Dermis blood vessel endothelial cell (primary cell): ENCODE measurements at regions not wholly inside any gene's neighbourhood (a gene's known extent, or its start where the extent isn't known, plus 50 kb on each side); places are given as distances from the start of the nearest gene placed in this dataset.
"Not testable (repeated sequence)": the region's sequence is repeated elsewhere in the genome, so short reads cannot be mapped to it uniquely, and the experiment has no call there.

ENCODE experiments used
- DNase-seq: peaks from one replicate; pipeline ENCODE4 v3.0.0; 2010

DNA sequence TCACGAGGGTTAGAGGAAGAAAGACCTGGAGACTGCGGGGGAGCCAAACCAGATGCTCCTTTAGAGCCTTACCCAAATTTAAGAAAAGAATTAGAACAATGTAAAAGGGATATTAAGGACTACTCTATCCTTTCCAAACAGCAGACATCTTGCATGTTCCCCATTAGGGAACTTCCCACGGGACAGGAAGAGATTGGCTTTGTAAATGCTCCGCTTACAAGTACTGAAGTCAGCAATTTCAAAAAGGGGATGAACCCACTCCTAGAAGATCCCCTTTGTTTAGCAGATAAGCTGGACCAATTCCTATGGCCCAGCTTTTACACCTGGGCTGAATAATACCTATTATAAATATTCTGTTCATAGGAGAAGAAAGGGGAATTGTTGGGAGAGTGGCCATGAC, 74.2 kb downstream of the APOBEC1 start:
- DNase-seq = no peak

DNA sequence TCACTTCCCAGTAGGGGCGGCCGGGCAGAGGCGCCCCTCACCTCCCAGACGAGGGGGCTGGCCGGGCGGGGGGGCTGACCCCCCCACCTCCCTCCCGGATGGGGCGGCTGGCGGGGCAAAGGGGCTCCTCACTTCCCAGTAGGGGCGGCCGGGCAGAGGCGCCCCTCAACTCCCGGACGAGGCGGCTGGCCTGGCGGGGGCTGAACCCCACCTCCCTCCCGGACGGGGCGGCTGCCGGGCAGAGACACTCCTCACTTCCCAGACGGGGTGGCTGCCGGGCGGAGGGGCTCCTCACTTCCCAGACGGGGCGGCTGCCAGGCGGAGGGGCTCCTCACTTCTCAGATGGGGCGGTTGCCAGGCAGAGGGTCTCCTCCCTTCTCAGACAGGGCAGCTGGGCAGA, 75.6 kb downstream of the APOBEC1 start:
- DNase-seq = not testable (repeated sequence)

DNA sequence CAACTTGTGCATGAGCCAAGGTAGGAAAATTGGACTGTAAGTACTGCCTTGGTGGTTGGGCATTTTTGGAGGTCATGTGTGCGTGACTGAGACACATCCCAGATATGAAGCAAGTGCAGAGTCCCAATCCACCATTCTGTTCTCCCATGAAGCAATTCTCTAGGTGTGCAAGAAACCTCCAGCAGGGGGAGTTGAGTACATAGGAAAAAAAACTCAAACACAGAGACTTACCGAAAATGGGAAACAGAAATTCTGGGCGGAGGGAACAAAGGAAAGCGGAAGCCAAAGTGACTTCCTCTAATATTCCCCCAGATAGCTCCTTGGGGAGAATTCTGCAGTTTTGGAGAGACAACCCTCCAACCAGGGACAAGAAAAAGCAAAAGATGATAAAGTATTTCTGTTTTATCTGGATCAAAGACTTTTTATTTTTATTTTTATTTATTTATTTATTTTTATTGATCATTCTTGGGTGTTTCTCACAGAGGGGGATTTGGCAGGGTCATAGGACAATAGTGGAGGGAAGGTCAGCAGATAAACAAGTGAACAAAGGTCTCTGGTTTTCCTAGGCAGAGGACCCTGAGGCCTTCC, 76.9 kb downstream of the APOBEC1 start:
- peak; percentile 78 for DNase-seq

DNA sequence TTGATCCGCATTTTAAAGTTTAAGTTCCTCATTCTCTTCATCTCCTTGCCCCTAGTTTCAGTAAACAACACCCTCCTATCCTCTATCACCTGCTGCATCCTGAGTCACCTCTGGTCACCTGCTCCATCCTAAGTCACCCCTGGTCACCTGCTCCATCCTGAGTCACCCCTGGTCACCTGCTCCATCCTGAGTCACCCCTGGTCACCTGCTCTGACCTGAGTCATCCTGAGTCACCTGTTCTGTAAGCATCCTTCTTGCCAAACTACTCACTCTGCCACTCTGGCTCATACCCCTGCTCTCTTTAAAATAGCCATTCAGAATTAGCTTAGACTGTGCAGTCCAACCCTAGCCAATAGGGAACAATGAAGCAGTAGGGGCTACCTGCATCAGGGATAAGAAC, 80.6 kb upstream of the CD163 start:
- not testable (repeated sequence) for DNase-seq

DNA sequence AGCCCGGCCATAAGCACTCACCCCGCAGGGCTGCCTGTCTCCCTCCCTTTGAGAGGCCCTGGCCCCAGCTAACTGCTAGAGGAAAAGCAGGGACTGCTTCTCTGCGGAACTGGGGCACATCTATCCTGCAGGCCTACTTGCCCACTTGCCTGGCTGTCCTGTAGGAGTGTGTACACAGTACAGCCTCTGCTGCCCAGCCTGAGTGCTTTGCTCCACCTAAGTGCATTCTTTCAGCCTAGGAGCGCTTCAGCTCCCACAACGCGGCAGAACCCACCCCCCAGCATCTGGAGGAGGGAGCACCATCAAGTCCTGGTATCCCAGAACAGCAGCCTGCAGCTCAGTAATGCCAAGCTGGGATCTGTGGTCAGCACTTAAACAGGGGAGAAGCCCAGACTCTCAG, 79.9 kb upstream of the CD163 start:
- no peak for DNase-seq

DNA sequence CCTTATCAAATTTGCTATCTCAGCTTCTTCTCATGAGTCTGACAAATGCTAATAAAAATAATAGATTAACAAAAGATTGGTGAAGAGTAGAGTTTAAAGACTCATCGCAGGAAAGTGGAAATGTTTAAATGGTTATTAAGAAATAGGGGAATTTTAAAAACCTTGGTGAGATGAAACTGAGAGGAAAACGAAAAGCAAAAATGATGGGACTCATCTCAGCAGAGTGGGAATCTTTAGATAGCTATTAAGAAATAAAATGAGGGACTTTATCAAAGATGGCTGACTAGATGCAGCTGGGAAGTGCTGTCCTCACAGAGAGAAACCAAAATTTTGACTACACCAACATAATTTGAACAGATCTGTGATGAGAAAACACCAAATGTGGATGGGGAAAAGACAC, 79.2 kb upstream of the CD163 start:
- DNase-seq = no peak

DNA sequence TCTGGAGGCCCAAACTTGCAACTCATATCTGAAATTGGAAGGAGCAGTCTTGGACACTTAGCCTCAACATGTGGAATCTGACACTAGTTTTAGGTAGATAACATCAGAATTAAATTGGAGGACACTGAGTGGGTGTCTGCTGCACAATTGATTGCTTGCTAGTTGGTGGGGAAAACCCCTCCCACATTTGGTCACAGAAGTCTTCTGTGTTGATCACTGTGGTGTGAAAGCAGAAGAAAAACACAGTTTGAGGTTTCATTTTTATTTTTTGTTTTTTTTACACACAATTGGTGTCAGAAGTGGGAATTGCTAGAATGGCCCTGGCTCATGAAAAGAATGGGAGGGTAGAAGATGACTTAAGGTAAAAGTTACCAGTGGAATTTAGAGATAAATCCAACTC, 78.0 kb upstream of the CD163 start:
- no peak for DNase-seq

DNA sequence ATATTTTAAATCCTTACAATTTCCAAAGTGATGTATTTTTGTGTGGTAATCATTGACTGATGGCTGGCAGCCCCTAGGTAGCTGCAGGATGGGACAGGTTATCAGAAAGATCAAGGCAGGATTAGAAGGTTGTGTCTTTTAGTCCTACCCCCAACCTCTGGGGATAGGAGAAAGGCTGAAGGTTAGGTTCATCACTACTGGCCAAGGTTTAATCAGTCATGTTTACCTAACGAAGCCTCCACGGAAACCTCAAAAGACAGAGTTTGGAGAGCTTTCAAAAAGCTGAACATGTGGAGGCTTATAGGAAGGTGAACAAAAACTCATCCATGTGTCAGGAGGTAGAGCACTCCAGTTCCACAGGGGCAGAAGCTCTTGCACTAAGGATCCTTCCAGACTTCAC, 77.5 kb upstream of the CD163 start:
- no peak for DNase-seq

DNA sequence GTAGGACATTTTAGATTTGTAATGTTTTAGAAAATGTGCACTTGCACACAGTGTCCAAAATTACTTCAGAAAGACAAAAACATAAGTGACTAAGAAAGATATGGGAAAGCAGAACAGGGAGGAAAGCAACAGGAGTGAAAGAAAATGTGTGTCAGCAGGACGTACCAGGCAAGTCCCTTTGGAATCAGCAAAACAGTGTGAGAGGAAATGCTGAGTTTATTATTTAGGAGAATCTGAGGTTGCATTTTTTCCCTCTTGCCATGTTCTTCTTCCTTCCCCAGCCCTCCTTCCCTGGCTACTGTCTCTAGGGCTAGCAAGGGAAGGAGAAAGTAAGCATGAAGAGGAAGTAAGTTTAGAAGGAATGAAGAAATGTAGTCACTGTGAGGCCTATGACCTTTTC, 67.7 kb upstream of the CD163 start:
- no peak for DNase-seq

DNA sequence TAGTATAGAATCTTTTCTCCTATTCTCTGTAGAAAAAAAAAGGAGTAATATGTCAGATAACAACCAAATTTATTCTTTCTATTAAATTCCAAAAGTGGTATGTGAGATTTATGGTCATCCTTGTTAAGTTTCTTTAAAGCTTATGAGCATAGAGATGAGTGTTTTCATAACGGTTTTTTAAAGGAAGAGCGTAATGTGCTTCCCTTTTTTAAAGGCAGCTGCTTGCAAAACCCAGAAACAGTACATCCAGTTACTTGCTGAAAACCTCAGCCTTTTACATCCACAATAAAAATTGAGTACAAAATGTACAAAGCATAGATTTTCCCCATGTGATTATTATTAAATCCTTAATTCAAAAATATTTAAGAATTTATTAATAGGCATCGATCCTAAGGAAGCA, 53.6 kb upstream of the CD163 start:
- no peak for DNase-seq

DNA sequence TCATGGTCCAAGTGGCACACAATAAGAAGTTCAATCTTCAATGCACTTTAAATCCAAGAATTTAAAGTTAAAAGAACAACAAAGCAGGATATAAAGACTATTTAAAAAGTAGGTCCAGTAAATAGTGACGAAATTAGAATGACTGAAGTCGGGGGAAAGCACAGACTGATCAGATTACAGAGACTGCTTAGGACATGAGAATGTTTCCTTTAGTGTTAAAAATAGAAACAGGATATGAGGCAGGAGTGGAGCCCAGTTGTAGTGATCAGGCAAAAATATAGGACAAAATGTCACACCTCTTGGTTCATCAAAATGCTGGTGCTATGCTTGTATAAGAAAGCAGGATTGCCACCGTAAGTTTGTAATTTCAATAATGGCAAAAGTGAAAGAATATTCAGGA, 52.2 kb upstream of the CD163 start:
- DNase-seq = peak; percentile 45

DNA sequence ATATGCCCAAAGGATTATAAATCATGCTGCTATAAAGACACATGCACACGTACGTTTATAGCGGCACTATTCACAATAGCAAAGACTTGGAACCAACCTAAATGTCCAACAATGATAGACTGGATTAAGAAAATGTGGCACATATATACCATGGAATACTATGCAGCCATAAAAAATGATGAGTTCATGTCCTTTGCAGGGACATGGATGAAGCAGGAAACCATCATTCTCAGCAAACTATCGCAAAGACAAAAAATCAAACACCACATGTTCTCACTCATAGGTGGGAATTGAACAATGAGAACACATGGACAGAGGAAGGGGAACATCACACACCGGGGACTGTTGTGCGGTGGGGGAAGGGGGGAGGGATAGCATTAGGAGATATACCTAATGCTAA, 51.3 kb upstream of the CD163 start:
- not testable (repeated sequence) for DNase-seq
